ENCODE measurements at regions not wholly inside any gene's neighbourhood (a gene's known extent, or its start where the extent isn't known, plus 50 kb on each side); places are given as distances from the start of the nearest gene placed in this dataset.

- no peak for DNase-seq (ENCODE audit: low spot score)
Observed at GRCh38 chr4:79466621-79467020, 58.6 kb upstream of the GK2 start.

Measured in NAMALWA (cell line).